ENCODE measurements at regions not wholly inside any gene's neighbourhood (a gene's known extent, or its start where the extent isn't known, plus 50 kb on each side); places are given as distances from the start of the nearest gene placed in this dataset.
"Not testable (repeated sequence)": the region's sequence is repeated elsewhere in the genome, so short reads cannot be mapped to it uniquely, and the experiment has no call there.

DNA sequence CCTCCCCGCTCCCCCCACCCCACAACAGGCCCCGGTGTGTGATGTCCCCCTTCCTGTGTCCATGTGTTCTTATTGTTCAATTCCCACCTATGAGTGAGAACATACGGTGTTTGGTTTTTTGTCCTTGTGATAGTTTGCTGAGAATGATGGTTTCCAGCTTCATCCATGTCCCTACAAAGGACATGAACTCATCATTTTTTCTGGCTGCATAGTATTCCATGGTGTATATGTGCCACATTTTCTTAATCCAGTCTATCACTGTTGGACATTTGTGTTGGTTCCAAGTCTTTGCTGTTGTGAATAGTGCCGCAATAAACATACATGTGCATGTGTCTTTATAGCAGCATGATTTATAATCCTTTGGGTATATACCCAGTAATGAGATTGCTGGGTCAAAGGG, 104.3 kb downstream of the MTPN start:
- not testable (repeated sequence) for DNase-seq (ENCODE audit: low read depth)

GRCh38 chr7:135862586-135863340, 114.2 kb upstream of the FAM180A start:
- no peak for DNase-seq (ENCODE audit: low read depth)

GRCh38 chr7:135859538-135859937, 110.9 kb upstream of the FAM180A start:
- peak; percentile 17 for DNase-seq (ENCODE audit: low read depth)

- DNase-seq (ENCODE audit: low read depth) = no peak
Observed at GRCh38 chr7:135858851-135859250, 110.2 kb upstream of the FAM180A start.

DNA sequence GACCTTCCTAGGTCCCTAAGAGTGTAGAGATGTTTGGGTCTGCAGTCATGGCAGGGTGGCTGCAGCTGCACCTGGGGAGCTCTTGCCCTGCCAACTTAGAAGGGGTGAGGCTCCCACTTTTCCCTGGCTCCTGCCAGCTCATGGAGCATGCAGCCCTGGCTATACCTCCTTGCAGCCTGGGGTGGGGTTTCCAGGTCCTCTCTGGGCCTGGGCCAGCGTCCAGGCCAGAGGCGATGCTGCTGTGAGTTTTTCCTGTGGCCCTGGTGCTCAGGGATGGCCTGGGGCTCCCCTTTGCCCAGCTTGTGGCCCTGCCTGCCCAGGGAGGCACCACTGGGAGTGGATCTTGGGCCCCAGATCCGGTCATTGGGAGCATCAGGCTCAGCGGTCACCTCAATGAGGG, 109.8 kb upstream of the FAM180A start:
- DNase-seq (ENCODE audit: low read depth) = no peak

DNA sequence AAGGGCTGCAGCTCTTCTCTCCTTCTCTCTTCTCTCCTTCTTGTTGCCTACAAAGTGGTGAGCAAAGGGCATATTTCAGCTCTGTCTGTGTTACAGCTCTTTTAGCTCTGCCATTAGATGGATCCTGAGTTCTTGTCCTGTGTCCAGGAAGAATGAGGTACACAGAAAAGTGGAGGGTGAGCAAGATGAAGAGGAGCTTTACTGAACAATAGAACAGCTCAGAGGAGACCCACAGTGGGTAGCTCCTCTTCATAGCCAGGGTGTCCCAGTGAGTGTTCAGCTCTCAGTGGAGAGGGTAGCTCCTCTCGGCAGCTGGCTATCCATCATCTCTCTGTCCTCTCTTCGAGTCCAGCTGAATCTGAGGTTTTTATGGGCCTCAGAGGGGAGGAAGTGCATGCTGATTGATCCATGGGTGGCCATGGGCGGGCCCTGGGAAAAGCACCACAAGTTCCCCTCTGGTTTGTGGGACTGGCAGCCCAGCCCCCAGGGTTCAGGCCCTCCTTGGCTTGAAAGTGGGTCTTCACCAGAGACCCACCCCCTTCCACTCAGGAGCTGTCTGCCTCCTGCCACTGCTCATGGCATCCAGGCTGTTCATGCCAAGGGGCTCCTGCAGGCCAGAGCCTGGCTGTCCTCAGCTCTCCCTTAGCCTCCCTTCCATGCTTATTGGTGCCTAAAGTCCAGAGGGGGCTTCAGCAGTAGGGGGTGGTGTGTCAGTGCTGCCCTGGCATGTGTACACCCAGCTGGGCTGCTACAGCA, 109.1 kb upstream of the FAM180A start:
- DNase-seq (ENCODE audit: low read depth) = no peak

GRCh38 chr7:135856356-135857144, 107.9 kb upstream of the FAM180A start:
- DNase-seq (ENCODE audit: low read depth) = peak; percentile 97

GRCh38 chr7:135855846-135856245, 107.2 kb upstream of the FAM180A start:
- DNase-seq (ENCODE audit: low read depth) = peak; percentile 48

DNA sequence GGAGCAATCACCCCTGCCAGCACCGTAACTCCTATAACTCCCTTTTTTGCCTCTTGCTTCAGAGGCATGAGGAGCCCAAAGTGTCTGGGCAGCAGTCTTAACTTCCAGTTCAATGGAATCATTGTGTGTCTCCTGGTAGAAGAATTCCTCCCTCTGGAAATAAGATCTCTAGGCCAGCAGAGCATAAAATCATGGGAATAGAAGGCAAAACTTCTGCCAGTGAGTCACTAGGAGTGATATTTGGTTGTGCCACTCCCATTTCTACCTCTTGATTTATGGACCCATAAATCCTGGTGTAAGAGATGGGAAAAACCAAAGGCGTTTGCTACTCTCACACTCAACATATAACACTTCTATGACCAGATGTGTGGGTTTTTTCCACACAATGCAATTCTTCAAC, 104.9 kb upstream of the FAM180A start:
- peak; percentile 50 for DNase-seq (ENCODE audit: low read depth)

- DNase-seq (ENCODE audit: low read depth) = no peak
Observed at GRCh38 chr7:135853008-135853407, 104.4 kb upstream of the FAM180A start.

- no peak for DNase-seq (ENCODE audit: low read depth)
Observed at GRCh38 chr7:135847242-135847641, 98.6 kb upstream of the FAM180A start.

DNA sequence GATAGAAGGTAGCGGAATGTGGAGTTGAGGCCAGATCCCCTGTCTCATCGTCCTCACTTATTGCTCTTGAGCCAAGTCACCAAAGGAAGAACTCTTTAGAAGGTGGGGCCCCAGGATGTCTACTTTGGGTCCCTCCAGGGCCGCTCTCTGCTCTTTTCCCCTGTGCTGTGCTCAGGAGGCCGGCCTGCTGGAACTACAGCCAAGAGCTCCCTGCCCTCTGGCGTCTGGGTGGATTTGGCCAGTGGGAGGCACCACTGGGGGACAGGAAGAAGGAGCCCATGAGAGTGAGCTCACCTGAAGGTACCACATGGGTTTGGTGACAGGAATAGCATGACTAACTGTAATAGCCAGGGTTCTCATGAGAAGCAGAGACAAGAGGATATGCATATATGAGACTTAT, 97.7 kb upstream of the FAM180A start:
- DNase-seq (ENCODE audit: low read depth) = no peak

GRCh38 chr7:135845415-135846075, 96.9 kb upstream of the FAM180A start:
- peak; percentile 9 for DNase-seq (ENCODE audit: low read depth)

GRCh38 chr7:135844903-135845302, 96.3 kb upstream of the FAM180A start:
- no peak for DNase-seq (ENCODE audit: low read depth)

- no peak for DNase-seq (ENCODE audit: low read depth)
Observed at GRCh38 chr7:135843214-135843613, 94.6 kb upstream of the FAM180A start.

DNA sequence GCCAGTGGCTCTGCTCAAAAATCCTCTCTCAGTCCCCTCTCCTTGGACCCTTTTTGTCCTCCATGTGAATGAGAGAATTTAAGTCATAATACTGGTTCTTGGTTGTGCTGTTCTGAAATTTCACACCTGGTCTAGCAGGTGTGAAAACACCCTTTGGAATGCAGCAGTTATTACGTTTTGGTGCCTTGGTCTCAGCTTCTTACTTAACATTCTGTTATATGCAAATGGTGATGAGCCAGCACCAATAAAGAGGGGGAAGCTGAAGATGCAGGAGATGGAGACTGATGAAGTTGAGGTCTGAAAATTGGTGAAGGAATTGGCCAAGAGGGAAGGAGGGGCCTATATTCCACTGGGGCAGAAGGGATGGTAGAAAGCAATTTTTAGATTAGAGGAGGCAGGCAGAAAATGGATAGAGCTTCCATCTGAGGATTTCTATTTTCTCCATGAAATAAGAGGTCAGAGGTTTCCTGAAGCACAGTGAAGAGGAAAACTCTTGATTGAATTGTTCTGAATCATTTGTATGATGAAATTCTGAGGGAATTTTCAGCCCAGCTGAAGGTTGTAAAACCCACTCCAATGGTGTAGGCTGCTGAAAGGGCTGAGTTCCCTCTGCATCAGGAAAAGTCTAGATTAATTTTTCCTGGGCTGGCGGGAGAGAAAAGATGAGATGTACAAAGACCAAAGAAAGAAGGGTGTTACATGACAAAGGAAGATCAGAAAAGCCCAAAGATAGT, 94.0 kb upstream of the FAM180A start:
- DNase-seq (ENCODE audit: low read depth) = peak; percentile 21

GRCh38 chr7:135840591-135840990, 92.0 kb upstream of the FAM180A start:
- no peak for DNase-seq (ENCODE audit: low read depth)

GRCh38 chr7:135837675-135838074, 89.1 kb upstream of the FAM180A start:
- DNase-seq (ENCODE audit: low read depth) = no peak

GRCh38 chr7:135834266-135834665, 85.7 kb upstream of the FAM180A start:
- no peak for DNase-seq (ENCODE audit: low read depth)

GRCh38 chr7:135833642-135834041, 85.0 kb upstream of the FAM180A start:
- DNase-seq (ENCODE audit: low read depth) = no peak

DNA sequence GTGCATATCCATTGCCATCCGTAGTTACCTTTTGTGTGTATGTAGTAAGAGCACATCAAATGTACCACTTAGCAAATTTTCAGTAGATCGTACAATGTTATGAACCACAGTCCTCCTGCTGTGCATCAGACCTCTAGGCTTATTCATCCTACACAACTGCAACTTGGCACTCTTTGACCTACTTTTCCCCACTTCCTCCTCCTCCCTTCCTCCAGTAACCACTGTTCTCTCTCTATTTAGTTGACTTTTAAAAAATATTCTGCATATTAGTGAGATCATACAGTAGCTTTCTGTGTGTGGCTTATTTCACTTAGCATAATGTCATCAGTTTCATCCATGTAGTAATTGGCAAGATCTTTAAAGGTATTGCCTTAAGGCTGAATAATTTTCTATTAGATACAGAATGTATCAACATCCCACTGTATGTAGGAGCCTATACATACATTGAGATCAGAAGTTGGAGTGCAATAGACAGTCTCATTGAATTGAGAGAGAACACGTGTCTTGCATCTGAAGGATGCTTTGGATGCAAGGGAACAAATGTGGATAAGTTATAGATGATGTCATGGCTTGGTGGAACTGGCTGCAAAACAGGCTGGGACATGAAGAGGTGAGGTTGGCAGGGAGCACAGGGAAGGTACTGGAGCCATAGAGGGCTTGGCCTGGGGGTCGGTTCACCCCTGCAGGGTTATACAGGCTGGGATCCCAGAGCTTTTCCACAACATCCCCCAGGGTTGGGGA, 83.0 kb upstream of the FAM180A start:
- DNase-seq (ENCODE audit: low read depth) = peak; percentile 9
